C4-2B (cell line): ENCODE measurements at regions not wholly inside any gene's neighbourhood (a gene's known extent, or its start where the extent isn't known, plus 50 kb on each side); places are given as distances from the start of the nearest gene placed in this dataset.

Experiments
- H3K27ac ChIP-seq: fragments of 450-650 bp; 2 replicates; pipeline ENCODE4 v1.5.1; 2017
- CTCF ChIP-seq: fragments of 450-650 bp; conservative IDR thresholded peaks from 2 replicates; pipeline ENCODE4 v1.5.1; 2017; ENCODE audit warnings: mild to moderate bottlenecking
- ZFX ChIP-seq: fragments of 450-650 bp; IDR thresholded peaks from 2 replicates; pipeline ENCODE4 v1.6.1; 2017

GRCh38 chr2:39607538-39608262, 58.0 kb upstream of the TMEM178A start:
- H3K27ac ChIP-seq = no peak overlapping the region
- TF ChIP-seq ZFX = no peak
- TF ChIP-seq CTCF = no peak

GRCh38 chr2:39608263-39608575, 57.5 kb upstream of the TMEM178A start:
- TF ChIP-seq CTCF (no peak), ZFX (no peak)
- H3K27ac ChIP-seq = no peak overlapping the region

- TF ChIP-seq CTCF (no peak), ZFX (no peak)
Measured at GRCh38 chr2:39608686-39609441, 56.9 kb upstream of the TMEM178A start.

GRCh38 chr2:39609917-39610316, 55.8 kb upstream of the TMEM178A start:
- TF ChIP-seq CTCF (no peak), ZFX (no peak)
- H3K27ac ChIP-seq = no peak overlapping the region

More at GRCh38 chr2:39608686-39609441, 56.9 kb upstream of the TMEM178A start:
- H3K27ac ChIP-seq = no peak overlapping the region

GRCh38 chr2:39615675-39616074, 50.0 kb upstream of the TMEM178A start:
- TF ChIP-seq ZFX (no peak), CTCF (no peak)
- no peak overlapping the region for H3K27ac ChIP-seq
